K562 (cell line): ENCODE measurements at regions not wholly inside any gene's neighbourhood (a gene's known extent, or its start where the extent isn't known, plus 50 kb on each side); places are given as distances from the start of the nearest gene placed in this dataset.

Experiments used
- ATAC-seq: fragments of 200-7000 bp; cut with Tn5 transposase; 3 replicates; pipeline ENCODE4 v1.9.1; 2020; ENCODE audit warnings: moderate library complexity
- BruUV-seq: library from RNA; stranded (reverse); fragments of 400-500 nt; replicated peaks from 2 replicates; lab custom pipeline; 2021; lab: Mats Ljungman, UMichigan
- CTCF ChIA-PET: fragments of 300-600 bp; formaldehyde crosslinking; extraction: SDS; loops from one replicate; lab custom pipeline; 2021; ENCODE audit warnings: low intra/inter-chr PET ratio; lab: Yijun Ruan, JAX
- POLR2A ChIA-PET: fragments of 300-600, 350-650 bp; sonication (Branson Sonifier 250); formaldehyde crosslinking; extraction: SDS; loops from one replicate; lab custom pipeline; 2021; ENCODE audit warnings: antibody characterized with exemption, inconsistent platforms; lab: Yijun Ruan, JAX
- DNase-seq, 4 experiments: peaks; one replicate each; pipeline versions ENCODE4 v3.0.0 to v3.0.0-alpha.2; 2011 to 2018; ENCODE audit warnings: low spot score in 3 of 4, mixed read lengths in 3 of 4; ENCODE audit errors: extremely low read depth in 1 of 4
- FAIRE-seq: peaks from 2 replicates; lab custom pipeline; 2011; peaks lifted over from hg19 to GRCh38; lab: Jason Lieb, UNC
- H2AFZ ChIP-seq: 2 replicates; pipeline ENCODE4 v1.6.0; 2011; ENCODE audit warnings: low read depth, low read length, control low read depth, inconsistent platforms
- H3K27ac ChIP-seq: fragments of 200-600 bp; 3 replicates; pipeline ENCODE4 v1.8.0; 2011; ENCODE audit warnings: low read depth, mild to moderate bottlenecking, control low read depth, inconsistent platforms, low read length, moderate library complexity, mixed read lengths; ENCODE audit errors: extremely low read depth
- H3K27me3 ChIP-seq, 2 experiments: fragments of 300-600 bp in 1 of 2; 2 replicates in 1 of 2; 3 replicates in 1 of 2; pipeline versions ENCODE4 v1.6.0 to v1.8.0; 2011; ENCODE audit warnings: inconsistent platforms in 2 of 2, low read length in 2 of 2, mild to moderate bottlenecking in 1 of 2, mixed read lengths in 1 of 2, moderate library complexity in 1 of 2; ENCODE audit not compliant: control insufficient read depth in 2 of 2, insufficient read depth in 2 of 2
- H3K36me3 ChIP-seq: fragments of 300-600 bp; 3 replicates; pipeline ENCODE4 v1.8.0; 2011; ENCODE audit warnings: mild to moderate bottlenecking, low read length, inconsistent platforms; ENCODE audit not compliant: control insufficient read depth, insufficient read depth
- H3K4me1 ChIP-seq, 2 experiments: fragments of 200-600 bp in 1 of 2; replicated peaks in 1 of 2; 2 replicates in 1 of 2; 3 replicates in 1 of 2; pipeline versions ENCODE4 v1.5.1 to v1.8.0; 2011; ENCODE audit warnings: inconsistent platforms in 2 of 2, low read length in 2 of 2, mild to moderate bottlenecking in 1 of 2, mixed read lengths in 1 of 2, moderate library complexity in 1 of 2; ENCODE audit not compliant: control insufficient read depth in 2 of 2, insufficient read depth in 2 of 2
- H3K4me2 ChIP-seq: 2 replicates; pipeline ENCODE4 v1.6.1; 2011; ENCODE audit warnings: low read length, control low read depth, inconsistent platforms, mixed read lengths; ENCODE audit not compliant: insufficient read depth
- H3K4me3 ChIP-seq: fragments of 200-600 bp; sonication (generic), shearing (Covaris generic); 2 replicates; pipeline ENCODE4 v1.5.1; 2016; ENCODE audit warnings: control low read depth, inconsistent platforms
- H3K79me2 ChIP-seq: fragments of 200-600 bp; 3 replicates; pipeline ENCODE4 v1.8.0; 2011; ENCODE audit warnings: low read length, inconsistent platforms; ENCODE audit not compliant: control insufficient read depth, insufficient read depth
- H3K9ac ChIP-seq, 2 experiments: 2 replicates each; pipeline versions ENCODE4 v1.6.0 to v1.6.1; 2011; ENCODE audit warnings: low read depth in 2 of 2, low read length in 2 of 2, control low read depth in 1 of 2, inconsistent platforms in 1 of 2, mild to moderate bottlenecking in 1 of 2, mixed read lengths in 1 of 2; ENCODE audit not compliant: insufficient read depth in 1 of 2
- H3K9me1 ChIP-seq: one replicate; pipeline ENCODE4 v1.6.0; 2011; ENCODE audit warnings: inconsistent platforms, mild to moderate bottlenecking, low read length, moderate library complexity; ENCODE audit not compliant: control insufficient read depth, insufficient read depth
- H3K9me3 ChIP-seq: replicated peaks from 2 replicates; pipeline ENCODE4 v1.5.1; 2011; ENCODE audit warnings: low read depth, low read length, inconsistent platforms; ENCODE audit not compliant: control insufficient read depth, insufficient read depth
- H4K20me1 ChIP-seq: replicated peaks from 2 replicates; pipeline ENCODE4 v1.6.1; 2011; ENCODE audit warnings: low read length, inconsistent platforms, mixed read lengths; ENCODE audit not compliant: control insufficient read depth, insufficient read depth
- BMI1 ChIP-seq: fragments of 150-350 bp; IDR thresholded peaks from 2 replicates; pipeline ENCODE4 v1.6.1; 2014; ENCODE audit warnings: low read length
- CREB1 ChIP-seq, 2 experiments: sonication (generic) in 1 of 2; formaldehyde crosslinking in 1 of 2; IDR thresholded peaks; 2 replicates each; pipeline versions ENCODE4 v1.6.1 to v1.8.0; 2012 to 2022; ENCODE audit warnings: inconsistent platforms in 1 of 2, mild to moderate bottlenecking in 1 of 2, missing genetic modification reagents in 1 of 2, moderate library complexity in 1 of 2
- GABPB1 ChIP-seq: sonication (generic); formaldehyde crosslinking; IDR thresholded peaks from 2 replicates; pipeline ENCODE4 v1.8.0; 2022; ENCODE audit warnings: mild to moderate bottlenecking, missing genetic modification reagents
- HNRNPL ChIP-seq: fragments of 200-400 bp; formaldehyde crosslinking; IDR thresholded peaks from 2 replicates; pipeline ENCODE4 v1.6.1; 2017; ENCODE audit warnings: low read depth, mild to moderate bottlenecking, low read length
- HOXB6 ChIP-seq: fragments of 250-450 bp; sonication (Bioruptor Pico); IDR thresholded peaks from 2 replicates; pipeline ENCODE4 v1.5.1; 2022; ENCODE audit warnings: mild to moderate bottlenecking, borderline replicate concordance
- PHB2 ChIP-seq: fragments of 450-650 bp; IDR thresholded peaks from 2 replicates; pipeline ENCODE4 v1.6.1; 2017; ENCODE audit warnings: low read depth
- SMARCA4 ChIP-seq: fragments of 450-650 bp; IDR thresholded peaks from 2 replicates; pipeline ENCODE4 v1.6.1; 2016
- STAT5B ChIP-seq: fragments of 250-450 bp; sonication (Bioruptor Pico); IDR thresholded peaks from 2 replicates; pipeline ENCODE4 v1.8.0; 2021; ENCODE audit warnings: mild to moderate bottlenecking, inconsistent platforms
- ZNF143 ChIP-seq: sonication (generic); formaldehyde crosslinking; IDR thresholded peaks from 2 replicates; pipeline ENCODE4 v1.9.0; 2022; ENCODE audit warnings: mild to moderate bottlenecking, missing genetic modification reagents
- ZNF644 ChIP-seq: fragments of 200-800 bp; sonication (Bioruptor generic); IDR thresholded peaks from 2 replicates; pipeline ENCODE4 v1.6.1; 2016; ENCODE audit warnings: low read depth, missing genetic modification characterization, missing compliant biosample characterization
- ZNF785 ChIP-seq: fragments of 250-450 bp; sonication (Bioruptor Pico); IDR thresholded peaks from 2 replicates; pipeline ENCODE4 v1.4.0; 2020; ENCODE audit warnings: mild to moderate bottlenecking
- WGBS: fragments of 100-300 bp; shearing (Covaris generic); methylation state at CpG from one replicate; pipeline ENCODE4 v1.1.6; 2016; ENCODE audit warnings: low coverage, mixed read lengths; ENCODE audit not compliant: insufficient coverage; ENCODE audit errors: missing lambda C conversion rate; 5-methylcytosine and 5-hydroxymethylcytosine counted together
- in situ Hi-C: fragments of 300-500 bp; cut with MboI; formaldehyde crosslinking; loops from 4 replicates; pipeline ENCODE4 v1.15.0; 2018; ENCODE audit warnings: inconsistent platforms, mixed read lengths
- intact Hi-C: fragments of 100-400 bp; cut with micrococcal nuclease; formaldehyde crosslinking; loops from 2 replicates; pipeline ENCODE4 v1.14.2; 2022
- TF ChIP-seq, protein P1 (sequence below): fragments of 250-450 bp; sonication (Bioruptor Pico); IDR thresholded peaks from 2 replicates; pipeline ENCODE4 v1.4.0; 2020; ENCODE audit warnings: mild to moderate bottlenecking
- TF ChIP-seq, protein P2 (sequence below): sonication (generic); IDR thresholded peaks from 2 replicates; pipeline ENCODE4 v1.6.1; 2016
- TF ChIP-seq, protein P3 (sequence below): sonication (generic); formaldehyde crosslinking; IDR thresholded peaks from 2 replicates; pipeline ENCODE4 v1.8.0; 2023; ENCODE audit warnings: mild to moderate bottlenecking, missing genetic modification reagents
- TF ChIP-seq, protein P4 (sequence below): conservative IDR thresholded peaks from 2 replicates; pipeline ENCODE4 v1.6.1; 2011; ENCODE audit warnings: low read depth, mild to moderate bottlenecking, low read length; ENCODE audit not compliant: control insufficient read depth

DNA sequence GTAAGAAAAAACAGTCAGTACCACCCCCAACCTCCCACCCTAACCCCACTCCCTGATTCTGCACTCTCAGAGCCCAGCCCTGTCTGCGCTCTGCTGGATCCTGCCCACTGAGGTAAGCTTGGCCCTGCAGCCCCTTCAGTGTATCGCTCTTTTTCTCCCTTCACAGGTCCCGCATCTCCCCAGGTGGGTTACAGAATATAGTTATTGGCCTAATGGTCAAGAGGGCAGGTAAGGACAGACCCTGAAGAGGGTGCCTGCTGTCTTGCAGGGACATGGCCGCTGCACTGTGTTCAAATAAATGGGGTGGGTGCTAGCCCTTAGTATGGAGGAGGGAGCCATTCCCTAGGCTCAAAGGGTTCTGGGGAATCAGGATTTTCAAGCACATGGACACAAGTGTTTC, 135.7 kb downstream of the ADSS2 start (continued):
- TF ChIP-seq, protein P1, sequence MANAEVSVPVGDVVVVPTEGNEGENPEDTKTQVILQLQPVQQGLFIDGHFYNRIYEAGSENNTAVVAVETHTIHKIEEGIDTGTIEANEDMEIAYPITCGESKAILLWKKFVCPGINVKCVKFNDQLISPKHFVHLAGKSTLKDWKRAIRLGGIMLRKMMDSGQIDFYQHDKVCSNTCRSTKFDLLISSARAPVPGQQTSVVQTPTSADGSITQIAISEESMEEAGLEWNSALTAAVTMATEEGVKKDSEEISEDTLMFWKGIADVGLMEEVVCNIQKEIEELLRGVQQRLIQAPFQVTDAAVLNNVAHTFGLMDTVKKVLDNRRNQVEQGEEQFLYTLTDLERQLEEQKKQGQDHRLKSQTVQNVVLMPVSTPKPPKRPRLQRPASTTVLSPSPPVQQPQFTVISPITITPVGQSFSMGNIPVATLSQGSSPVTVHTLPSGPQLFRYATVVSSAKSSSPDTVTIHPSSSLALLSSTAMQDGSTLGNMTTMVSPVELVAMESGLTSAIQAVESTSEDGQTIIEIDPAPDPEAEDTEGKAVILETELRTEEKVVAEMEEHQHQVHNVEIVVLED (CRISPR knock-in tag): no peak
- TF ChIP-seq ZNF644 (tag) (no peak), HNRNPL (no peak), GABPB1 (CRISPR knock-in tag) (no peak), STAT5B (no peak), BMI1 (no peak)
- TF ChIP-seq, protein P2, sequence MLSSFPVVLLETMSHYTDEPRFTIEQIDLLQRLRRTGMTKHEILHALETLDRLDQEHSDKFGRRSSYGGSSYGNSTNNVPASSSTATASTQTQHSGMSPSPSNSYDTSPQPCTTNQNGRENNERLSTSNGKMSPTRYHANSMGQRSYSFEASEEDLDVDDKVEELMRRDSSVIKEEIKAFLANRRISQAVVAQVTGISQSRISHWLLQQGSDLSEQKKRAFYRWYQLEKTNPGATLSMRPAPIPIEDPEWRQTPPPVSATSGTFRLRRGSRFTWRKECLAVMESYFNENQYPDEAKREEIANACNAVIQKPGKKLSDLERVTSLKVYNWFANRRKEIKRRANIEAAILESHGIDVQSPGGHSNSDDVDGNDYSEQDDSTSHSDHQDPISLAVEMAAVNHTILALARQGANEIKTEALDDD: no peak
- TF ChIP-seq, protein P3, sequence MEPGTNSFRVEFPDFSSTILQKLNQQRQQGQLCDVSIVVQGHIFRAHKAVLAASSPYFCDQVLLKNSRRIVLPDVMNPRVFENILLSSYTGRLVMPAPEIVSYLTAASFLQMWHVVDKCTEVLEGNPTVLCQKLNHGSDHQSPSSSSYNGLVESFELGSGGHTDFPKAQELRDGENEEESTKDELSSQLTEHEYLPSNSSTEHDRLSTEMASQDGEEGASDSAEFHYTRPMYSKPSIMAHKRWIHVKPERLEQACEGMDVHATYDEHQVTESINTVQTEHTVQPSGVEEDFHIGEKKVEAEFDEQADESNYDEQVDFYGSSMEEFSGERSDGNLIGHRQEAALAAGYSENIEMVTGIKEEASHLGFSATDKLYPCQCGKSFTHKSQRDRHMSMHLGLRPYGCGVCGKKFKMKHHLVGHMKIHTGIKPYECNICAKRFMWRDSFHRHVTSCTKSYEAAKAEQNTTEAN (CRISPR knock-in tag): no peak

DNA sequence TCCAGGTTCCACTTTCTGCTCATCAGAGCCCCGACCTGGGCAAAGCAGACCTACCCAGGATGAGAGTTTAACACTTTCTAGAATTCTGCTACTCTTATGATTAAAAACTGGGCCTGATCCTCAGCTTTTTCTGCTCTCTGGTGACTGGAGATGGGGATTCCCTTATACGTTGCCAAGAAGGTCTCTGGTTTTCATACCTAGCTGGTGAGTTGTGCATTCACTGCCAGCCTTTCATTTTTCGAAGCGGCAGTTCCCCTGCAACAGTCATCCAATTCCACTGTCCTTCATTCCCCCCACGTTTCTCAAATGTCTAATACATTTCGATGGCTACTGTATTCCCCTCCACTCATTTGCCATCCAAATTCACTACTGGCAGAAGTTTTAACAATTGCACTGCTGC, 135.3 kb downstream of the ADSS2 start:
- CTCF ChIA-PET: no interaction called here
- Histone ChIP-seq H3K36me3 (no peaks in the 10 kb centered on the region), H3K4me3 (no peak overlapping the region), H3K27ac (no peak overlapping the region), H3K4me1 (peaks cover 6 to 17% of the 10 kb centered on the region in 2 experiments), H2AFZ (no peak overlapping the region), H3K9me1 (no peaks in the 10 kb centered on the region), H3K4me2 (no peak overlapping the region), H4K20me1 (no peaks in the 10 kb centered on the region), H3K79me2 (no peaks in the 10 kb centered on the region), H3K9me3 (no peaks in the 10 kb centered on the region), H3K9ac (no peak overlapping the region), H3K27me3 (no peaks in the 10 kb centered on the region)
- POLR2A ChIA-PET: interaction anchor here (1.5 kb wide), 1 partner anchor 14 kb away, joined by 3 read pairs; no protein-coding TSS in a partner anchor
- no peak for ATAC-seq
- DNase-seq: no peak
- no TSS peak for BruUV-seq
- in situ Hi-C loops: no loop called here
- FAIRE-seq: no peak
- intact Hi-C loops: loop anchor here (5.0 kb wide), 1 partner anchor 76 kb away; no protein-coding TSS in a partner anchor
- 50% methylated on average over 6 of the region's 6 CpGs for WGBS
- TF ChIP-seq ZNF785 (CRISPR knock-in tag) (no peak), SMARCA4 (no peak), PHB2 (no peak), CREB1 (IDR thresholded peaks at IDR 0.05) (no peak), CREB1 (CRISPR knock-in tag; IDR thresholded peaks at IDR 0.05) (no peak), HOXB6 (CRISPR knock-in tag) (no peak), ZNF143 (CRISPR knock-in tag) (no peak)
- TF ChIP-seq, protein P4, sequence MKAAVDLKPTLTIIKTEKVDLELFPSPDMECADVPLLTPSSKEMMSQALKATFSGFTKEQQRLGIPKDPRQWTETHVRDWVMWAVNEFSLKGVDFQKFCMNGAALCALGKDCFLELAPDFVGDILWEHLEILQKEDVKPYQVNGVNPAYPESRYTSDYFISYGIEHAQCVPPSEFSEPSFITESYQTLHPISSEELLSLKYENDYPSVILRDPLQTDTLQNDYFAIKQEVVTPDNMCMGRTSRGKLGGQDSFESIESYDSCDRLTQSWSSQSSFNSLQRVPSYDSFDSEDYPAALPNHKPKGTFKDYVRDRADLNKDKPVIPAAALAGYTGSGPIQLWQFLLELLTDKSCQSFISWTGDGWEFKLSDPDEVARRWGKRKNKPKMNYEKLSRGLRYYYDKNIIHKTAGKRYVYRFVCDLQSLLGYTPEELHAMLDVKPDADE: no peak
